Transverse colon (tissue), 4 donors: ENCODE measurements at regions not wholly inside any gene's neighbourhood (a gene's known extent, or its start where the extent isn't known, plus 50 kb on each side); places are given as distances from the start of the nearest gene placed in this dataset.

Source experiments
- DNase-seq: peaks from one replicate; pipeline ENCODE4 v3.0.0-alpha.2; 2019
- H3K27ac ChIP-seq, 4 donors: fragments of 200-600 bp; sonication (generic); 2 replicates each; pipeline ENCODE4 v1.5.1; 2016 to 2018; ENCODE audit warnings: inconsistent platforms in 4 of 4
- H3K27me3 ChIP-seq: fragments of 200-600 bp; sonication (generic); 2 replicates; pipeline ENCODE4 v1.5.1; 2017; ENCODE audit warnings: inconsistent platforms
- H3K36me3 ChIP-seq, 4 donors: fragments of 200-600 bp; sonication (generic); 2 replicates each; pipeline ENCODE4 v1.5.1; 2017 to 2019; ENCODE audit warnings: inconsistent platforms in 4 of 4
- H3K4me1 ChIP-seq, 4 donors: fragments of 200-600 bp; sonication (generic); 2 replicates each; pipeline ENCODE4 v1.5.1; 2017 to 2020; ENCODE audit warnings: inconsistent platforms in 4 of 4
- H3K4me3 ChIP-seq, 4 donors: fragments of 200-600 bp; sonication (generic); 1 replicate in 1 of 4; 2 replicates in 3 of 4; pipeline versions ENCODE4 v1.5.1 to v1.6.1; 2017 to 2019; ENCODE audit warnings: inconsistent platforms in 4 of 4
- H3K9me3 ChIP-seq, 2 donors: fragments of 200-600 bp; sonication (generic); 2 replicates each; pipeline ENCODE4 v1.5.1; 2017 to 2019; ENCODE audit warnings: inconsistent platforms in 2 of 2
- EP300 ChIP-seq: sonication (generic); formaldehyde crosslinking; IDR thresholded peaks from one replicate; pipeline ENCODE4 v1.6.1; 2017; ENCODE audit warnings: antibody characterized with exemption, low read depth
- POLR2A ChIP-seq: fragments of 450-650 bp; IDR thresholded peaks from one replicate; pipeline ENCODE4 v1.6.1; 2016; ENCODE audit warnings: antibody characterized with exemption, mild to moderate bottlenecking, moderate library complexity
- POLR2AphosphoS5 ChIP-seq, 3 donors: sonication (generic); formaldehyde crosslinking; IDR thresholded peaks; one replicate each; pipeline ENCODE4 v1.6.1; 2016; ENCODE audit warnings: antibody characterized with exemption in 3 of 3
- WGBS, 2 donors: methylation state at CpG; one replicate each; pipeline ENCODE4 v1.1.5; 2018; ENCODE audit warnings: low coverage in 1 of 2; 5-methylcytosine and 5-hydroxymethylcytosine counted together
- in situ Hi-C, 4 donors: fragments of 200-750 bp; cut with MboI; loops; one replicate each; pipeline versions ENCODE4 v1.15.0 to v1.15.1; 2017; ENCODE audit warnings: low sequenced_read_pairs in 3 of 4, low pct_ligation_motif_present in 1 of 4, low pct_unique_long_range_greater_than_20kb in 1 of 4
- intact Hi-C: fragments of 100-400 bp; cut with DNase I; formaldehyde crosslinking; loops from one replicate; pipeline ENCODE4 v1.15.1; 2023; ENCODE audit warnings: low total_unique reads
- TF ChIP-seq, protein P1 (sequence below), 5 experiments: fragments of 200-600 bp in 3 of 5; fragments of 450-650 bp in 2 of 5; sonication (generic) in 3 of 5; IDR thresholded peaks; 1 replicate in 2 of 5; 2 replicates in 3 of 5; pipeline ENCODE4 v1.5.1; 2016 to 2017; ENCODE audit warnings: antibody characterized with exemption in 5 of 5, inconsistent platforms in 3 of 5, mild to moderate bottlenecking in 2 of 5, moderate library complexity in 1 of 5

DNA sequence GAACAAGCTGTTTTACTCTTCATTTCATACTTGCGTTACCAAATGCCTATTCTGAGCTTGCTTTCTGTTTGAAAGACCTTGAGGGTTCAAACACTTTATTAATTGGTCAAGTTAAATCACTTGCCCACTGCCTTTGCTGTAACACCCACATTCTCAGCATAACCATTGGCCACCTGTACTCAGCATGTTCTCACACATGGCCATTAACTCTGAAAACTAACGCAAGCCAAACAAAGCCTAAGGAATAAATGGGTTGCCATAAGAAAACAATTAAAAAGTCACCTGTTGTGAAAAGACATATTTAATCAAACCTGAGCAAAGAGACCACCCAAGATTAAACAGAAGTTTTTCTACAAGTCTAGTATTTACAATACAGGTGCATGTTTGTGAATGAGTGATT is 517.2 kb upstream of the SPRY2 start:
- H3K4me1 ChIP-seq, result no peaks in the 10 kb centered on the region
- in situ Hi-C loops, result no loop called here
- no peaks in the 10 kb centered on the region for H3K27me3 ChIP-seq
- no peak for DNase-seq
- H3K36me3 ChIP-seq, result no peaks in the 10 kb centered on the region
- no peak overlapping the region for H3K27ac ChIP-seq
- TF ChIP-seq, protein P1, sequence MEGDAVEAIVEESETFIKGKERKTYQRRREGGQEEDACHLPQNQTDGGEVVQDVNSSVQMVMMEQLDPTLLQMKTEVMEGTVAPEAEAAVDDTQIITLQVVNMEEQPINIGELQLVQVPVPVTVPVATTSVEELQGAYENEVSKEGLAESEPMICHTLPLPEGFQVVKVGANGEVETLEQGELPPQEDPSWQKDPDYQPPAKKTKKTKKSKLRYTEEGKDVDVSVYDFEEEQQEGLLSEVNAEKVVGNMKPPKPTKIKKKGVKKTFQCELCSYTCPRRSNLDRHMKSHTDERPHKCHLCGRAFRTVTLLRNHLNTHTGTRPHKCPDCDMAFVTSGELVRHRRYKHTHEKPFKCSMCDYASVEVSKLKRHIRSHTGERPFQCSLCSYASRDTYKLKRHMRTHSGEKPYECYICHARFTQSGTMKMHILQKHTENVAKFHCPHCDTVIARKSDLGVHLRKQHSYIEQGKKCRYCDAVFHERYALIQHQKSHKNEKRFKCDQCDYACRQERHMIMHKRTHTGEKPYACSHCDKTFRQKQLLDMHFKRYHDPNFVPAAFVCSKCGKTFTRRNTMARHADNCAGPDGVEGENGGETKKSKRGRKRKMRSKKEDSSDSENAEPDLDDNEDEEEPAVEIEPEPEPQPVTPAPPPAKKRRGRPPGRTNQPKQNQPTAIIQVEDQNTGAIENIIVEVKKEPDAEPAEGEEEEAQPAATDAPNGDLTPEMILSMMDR (IDR thresholded peaks at IDR 0.05), result no peak
- TF ChIP-seq EP300 (no peak), POLR2A (no peak), POLR2AphosphoS5 (IDR thresholded peaks at IDR 0.05) (no peak)
- 88 to 93% methylated on average over 2 of the region's 2 CpGs for WGBS, 2 donors
- intact Hi-C loops, result no loop called here
- H3K9me3 ChIP-seq, result no peaks in the 10 kb centered on the region
- no peak overlapping the region for H3K4me3 ChIP-seq

DNA sequence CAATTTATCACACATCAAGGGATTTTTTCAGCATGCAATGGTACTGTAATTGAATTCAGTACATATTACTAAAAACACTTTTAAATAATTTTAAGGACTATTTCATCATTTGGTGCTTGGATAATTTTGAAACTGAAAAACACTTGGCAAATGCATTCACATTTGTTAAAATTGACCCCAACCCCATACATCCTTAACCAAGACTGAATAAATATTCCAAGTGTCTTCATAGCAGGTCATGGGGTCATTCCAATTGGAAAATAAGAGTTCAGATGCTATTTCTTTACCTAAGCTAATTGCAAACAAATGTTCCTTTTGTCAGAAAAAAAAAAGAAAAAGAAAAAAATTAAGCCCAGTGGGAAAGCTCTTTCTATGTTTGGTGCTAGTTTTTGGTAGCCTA is 516.4 kb upstream of the SPRY2 start:
- no peaks in the 10 kb centered on the region for H3K9me3 ChIP-seq
- no peaks in the 10 kb centered on the region for H3K27me3 ChIP-seq
- intact Hi-C loops (no loop called here), in situ Hi-C loops (no loop called here)
- DNase-seq, result no peak
- TF ChIP-seq POLR2AphosphoS5 (IDR thresholded peaks at IDR 0.05) (no peak), POLR2A (no peak), EP300 (no peak)
- TF ChIP-seq, protein P1 (IDR thresholded peaks at IDR 0.05), result no peak
- no peaks in the 10 kb centered on the region for H3K36me3 ChIP-seq
- no peaks in the 10 kb centered on the region for H3K4me1 ChIP-seq
- H3K4me3 ChIP-seq, result no peak overlapping the region
- no peak overlapping the region for H3K27ac ChIP-seq

DNA sequence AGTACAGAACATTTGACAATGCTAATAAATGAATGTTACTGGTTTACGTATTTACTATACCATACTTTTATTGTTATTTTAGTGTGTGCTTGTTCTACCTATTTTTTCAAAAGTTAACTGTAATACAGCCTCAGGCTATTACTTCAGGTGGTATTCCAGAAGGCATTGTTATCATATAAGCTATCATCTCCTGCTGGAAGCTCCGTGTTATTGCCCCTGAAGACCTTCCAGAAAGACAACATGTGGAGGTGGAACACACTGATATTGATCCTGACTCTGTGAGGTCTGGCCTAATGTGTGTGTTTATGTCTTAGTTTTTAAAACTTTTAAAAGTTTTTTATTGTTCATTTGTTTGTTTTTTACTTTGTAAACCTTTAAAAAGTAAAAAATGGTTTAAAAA is 509.8 kb upstream of the SPRY2 start:
- Histone ChIP-seq H3K36me3 (no peaks in the 10 kb centered on the region), H3K4me3 (no peak overlapping the region), H3K27me3 (no peaks in the 10 kb centered on the region), H3K9me3 (no peaks in the 10 kb centered on the region), H3K4me1 (no peaks in the 10 kb centered on the region), H3K27ac (no peak overlapping the region)
- intact Hi-C loops (no loop called here), in situ Hi-C loops (no loop called here)
- DNase-seq, result no peak
- 73 to 76% methylated on average over 2 of the region's 2 CpGs for WGBS, 2 donors
- TF ChIP-seq EP300, result no peak
- TF ChIP-seq POLR2AphosphoS5 (IDR thresholded peaks at IDR 0.05), result no peak
- no peak for TF ChIP-seq POLR2A
- TF ChIP-seq, protein P1 (IDR thresholded peaks at IDR 0.05), result no peak

DNA sequence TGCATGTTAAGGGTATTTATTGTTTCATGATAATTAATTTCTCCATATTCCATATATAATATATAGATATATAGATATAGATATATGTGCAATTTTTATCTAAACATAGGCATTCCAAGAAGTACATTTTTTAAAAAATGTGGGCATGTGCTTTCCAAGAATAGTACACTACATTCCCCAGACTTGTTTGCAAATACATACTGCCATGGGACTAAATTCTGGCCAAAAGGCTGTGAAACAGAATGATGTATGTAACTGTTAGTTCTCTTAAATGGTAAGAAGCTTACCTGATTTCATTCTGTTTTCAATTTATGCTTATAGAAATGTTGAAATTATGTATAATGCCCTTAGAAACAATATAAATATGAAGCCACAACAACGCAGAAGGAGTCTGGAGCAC is 503.2 kb upstream of the SPRY2 start:
- 88% methylated on average over 1 of the region's 1 CpG for WGBS, 2 donors
- Histone ChIP-seq H3K4me1 (no peaks in the 10 kb centered on the region), H3K27ac (no peak overlapping the region), H3K27me3 (no peaks in the 10 kb centered on the region), H3K4me3 (no peak overlapping the region), H3K9me3 (no peaks in the 10 kb centered on the region), H3K36me3 (no peaks in the 10 kb centered on the region)
- DNase-seq, result no peak
- intact Hi-C loops (no loop called here), in situ Hi-C loops (no loop called here)
- TF ChIP-seq, protein P1 (IDR thresholded peaks at IDR 0.05), result no peak
- TF ChIP-seq POLR2AphosphoS5 (IDR thresholded peaks at IDR 0.05) (no peak), POLR2A (no peak), EP300 (no peak)
